ENCODE measurements at regions not wholly inside any gene's neighbourhood (a gene's known extent, or its start where the extent isn't known, plus 50 kb on each side); places are given as distances from the start of the nearest gene placed in this dataset.

DNA sequence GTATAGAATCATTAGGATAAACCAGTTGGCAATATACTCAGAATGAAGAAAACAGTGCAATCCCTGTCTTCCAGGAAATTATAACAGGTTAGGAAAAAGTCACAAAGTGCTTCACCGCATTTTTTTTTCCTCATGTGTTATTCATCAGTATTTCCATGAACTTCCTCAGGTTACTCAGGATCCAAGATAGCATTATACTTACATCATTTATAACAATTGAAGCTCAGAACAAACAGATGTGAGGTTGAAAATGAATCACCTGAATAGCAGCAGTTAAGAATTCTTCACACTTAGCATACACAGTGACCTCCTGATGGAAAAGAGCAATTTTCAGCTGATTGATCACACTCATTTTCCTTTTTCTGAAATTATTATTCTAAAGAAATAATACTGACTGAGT is 1040.7 kb upstream of the B3GALT2 start:
- H2AFZ ChIP-seq (ENCODE audit: low read length), result no peak overlapping the region
- no peaks in the 10 kb centered on the region for H3K79me2 ChIP-seq (ENCODE audit: low read length)
- H3K27me3 ChIP-seq (ENCODE audit: low read length), result no peaks in the 10 kb centered on the region
- no peaks in the 10 kb centered on the region for H3K36me3 ChIP-seq (ENCODE audit: insufficient read depth, low read length)
- no peaks in the 10 kb centered on the region for H3K9me3 ChIP-seq (ENCODE audit: low read length)
- no peak overlapping the region for H3K27ac ChIP-seq (ENCODE audit: low read length)
- H3K4me2 ChIP-seq (ENCODE audit: low read depth, low read length, poor library complexity, severe bottlenecking), result no peak overlapping the region
- DNase-seq, result no peak
- H3K4me3 ChIP-seq (ENCODE audit: low read length), result no peak overlapping the region
- H4K20me1 ChIP-seq (ENCODE audit: insufficient read depth, low read depth, low read length), result no peaks in the 10 kb centered on the region
- H3K9me2 ChIP-seq (replicated peaks; ENCODE audit: insufficient read depth, low read length), result no peaks in the 10 kb centered on the region
- peaks cover 36% of the 10 kb centered on the region for H3K4me1 ChIP-seq (ENCODE audit: low read length)
- H3K9ac ChIP-seq (ENCODE audit: low read length), result no peak overlapping the region

- Histone ChIP-seq H3K9me2 (replicated peaks; ENCODE audit: insufficient read depth, low read length) (no peaks in the 10 kb centered on the region), H4K20me1 (ENCODE audit: insufficient read depth, low read depth, low read length) (no peaks in the 10 kb centered on the region), H3K4me2 (ENCODE audit: low read depth, low read length, poor library complexity, severe bottlenecking) (peak overlapping the region; percentile 77), H3K9me3 (ENCODE audit: low read length) (no peaks in the 10 kb centered on the region), H3K4me3 (ENCODE audit: low read length) (peak overlapping the region; percentile 45), H3K4me1 (ENCODE audit: low read length) (peaks cover 36% of the 10 kb centered on the region), H3K27me3 (ENCODE audit: low read length) (no peaks in the 10 kb centered on the region), H3K79me2 (ENCODE audit: low read length) (no peaks in the 10 kb centered on the region), H3K9ac (ENCODE audit: low read length) (peak overlapping the region; percentile 38; the same call in 1 of the 2 replicates), H2AFZ (ENCODE audit: low read length) (peak overlapping the region; percentile 65), H3K36me3 (ENCODE audit: insufficient read depth, low read length) (no peaks in the 10 kb centered on the region), H3K27ac (ENCODE audit: low read length) (peak overlapping the region; percentile 82)
- peak; percentile 45 for DNase-seq
Observed at GRCh38 chr1:194225821-194226220, 1039.4 kb upstream of the B3GALT2 start.

DNA sequence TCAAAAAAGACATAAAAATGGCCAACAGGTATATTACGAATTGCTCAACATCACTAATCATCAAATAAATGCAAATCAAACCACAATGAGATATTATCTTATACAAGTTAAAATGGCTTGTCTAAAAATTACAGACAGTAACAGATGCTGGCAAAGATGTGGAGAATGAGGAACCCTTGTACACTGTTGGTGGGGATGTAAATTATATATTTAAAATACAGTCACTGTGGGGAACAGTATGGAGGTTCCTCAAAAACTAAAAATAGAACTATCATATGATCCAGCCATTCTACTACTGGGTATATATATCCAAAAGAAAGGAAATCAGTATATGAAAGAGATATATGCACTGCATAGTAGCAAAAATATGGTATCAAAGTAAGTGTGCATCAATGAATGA is 1037.2 kb upstream of the B3GALT2 start:
- no peaks in the 10 kb centered on the region for H3K9me3 ChIP-seq (ENCODE audit: low read length)
- H4K20me1 ChIP-seq (ENCODE audit: insufficient read depth, low read depth, low read length), result no peaks in the 10 kb centered on the region
- H3K36me3 ChIP-seq (ENCODE audit: insufficient read depth, low read length), result no peaks in the 10 kb centered on the region
- no peak overlapping the region for H3K27ac ChIP-seq (ENCODE audit: low read length)
- peaks cover 29% of the 10 kb centered on the region for H3K4me1 ChIP-seq (ENCODE audit: low read length)
- H3K4me3 ChIP-seq (ENCODE audit: low read length), result no peak overlapping the region
- no peak overlapping the region for H3K4me2 ChIP-seq (ENCODE audit: low read depth, low read length, poor library complexity, severe bottlenecking)
- no peaks in the 10 kb centered on the region for H3K27me3 ChIP-seq (ENCODE audit: low read length)
- H2AFZ ChIP-seq (ENCODE audit: low read length), result no peak overlapping the region
- no peaks in the 10 kb centered on the region for H3K9me2 ChIP-seq (replicated peaks; ENCODE audit: insufficient read depth, low read length)
- no peak overlapping the region for H3K9ac ChIP-seq (ENCODE audit: low read length)
- no peaks in the 10 kb centered on the region for H3K79me2 ChIP-seq (ENCODE audit: low read length)
- DNase-seq, result no peak

- Histone ChIP-seq H3K4me1 (ENCODE audit: low read length) (no peaks in the 10 kb centered on the region), H3K79me2 (ENCODE audit: low read length) (no peaks in the 10 kb centered on the region), H3K36me3 (ENCODE audit: insufficient read depth, low read length) (no peaks in the 10 kb centered on the region), H3K9me2 (replicated peaks; ENCODE audit: insufficient read depth, low read length) (no peaks in the 10 kb centered on the region), H3K4me2 (ENCODE audit: low read depth, low read length, poor library complexity, severe bottlenecking) (no peak overlapping the region), H2AFZ (ENCODE audit: low read length) (no peak overlapping the region), H3K9ac (ENCODE audit: low read length) (no peak overlapping the region), H3K27ac (ENCODE audit: low read length) (no peak overlapping the region), H4K20me1 (ENCODE audit: insufficient read depth, low read depth, low read length) (no peaks in the 10 kb centered on the region), H3K4me3 (ENCODE audit: low read length) (no peak overlapping the region), H3K9me3 (ENCODE audit: low read length) (no peaks in the 10 kb centered on the region), H3K27me3 (ENCODE audit: low read length) (no peaks in the 10 kb centered on the region)
- no peak for DNase-seq
Observed at GRCh38 chr1:194215448-194215847, 1029.0 kb upstream of the B3GALT2 start.

- Histone ChIP-seq H3K4me2 (ENCODE audit: low read depth, low read length, poor library complexity, severe bottlenecking) (no peak overlapping the region), H3K4me1 (ENCODE audit: low read length) (no peaks in the 10 kb centered on the region), H3K79me2 (ENCODE audit: low read length) (no peaks in the 10 kb centered on the region), H3K36me3 (ENCODE audit: insufficient read depth, low read length) (no peaks in the 10 kb centered on the region), H3K27ac (ENCODE audit: low read length) (no peak overlapping the region), H3K9ac (ENCODE audit: low read length) (no peak overlapping the region), H3K4me3 (ENCODE audit: low read length) (no peak overlapping the region), H4K20me1 (ENCODE audit: insufficient read depth, low read depth, low read length) (no peaks in the 10 kb centered on the region), H3K27me3 (ENCODE audit: low read length) (no peaks in the 10 kb centered on the region), H3K9me2 (replicated peaks; ENCODE audit: insufficient read depth, low read length) (no peaks in the 10 kb centered on the region), H3K9me3 (ENCODE audit: low read length) (no peaks in the 10 kb centered on the region), H2AFZ (ENCODE audit: low read length) (no peak overlapping the region)
- no peak for DNase-seq
Observed at GRCh38 chr1:194214735-194215134, 1028.3 kb upstream of the B3GALT2 start.

DNA sequence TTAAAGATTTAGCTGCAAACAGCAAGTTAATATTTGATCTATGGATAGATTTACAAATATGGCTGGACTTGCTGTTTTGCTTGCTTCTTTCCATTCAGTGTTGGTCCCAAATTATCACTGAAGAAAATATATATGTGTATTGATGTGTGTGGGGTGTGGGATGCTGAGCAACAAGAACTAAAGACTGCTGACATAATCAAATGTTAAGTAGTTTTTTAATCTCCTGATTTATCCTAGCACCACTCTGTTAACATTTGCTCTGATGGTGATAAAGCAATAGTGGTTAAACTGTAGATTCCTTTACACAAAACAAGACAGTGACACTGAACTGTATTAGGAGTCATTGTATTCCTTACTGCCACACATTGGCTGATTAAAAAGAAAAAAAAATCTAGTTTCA is 1023.5 kb upstream of the B3GALT2 start:
- Histone ChIP-seq H3K4me3 (ENCODE audit: low read length) (no peak overlapping the region), H3K36me3 (ENCODE audit: insufficient read depth, low read length) (no peaks in the 10 kb centered on the region), H3K27ac (ENCODE audit: low read length) (no peak overlapping the region), H3K4me1 (ENCODE audit: low read length) (no peaks in the 10 kb centered on the region), H3K9me2 (replicated peaks; ENCODE audit: insufficient read depth, low read length) (no peaks in the 10 kb centered on the region), H2AFZ (ENCODE audit: low read length) (no peak overlapping the region), H4K20me1 (ENCODE audit: insufficient read depth, low read depth, low read length) (no peaks in the 10 kb centered on the region), H3K9me3 (ENCODE audit: low read length) (no peaks in the 10 kb centered on the region), H3K79me2 (ENCODE audit: low read length) (no peaks in the 10 kb centered on the region), H3K27me3 (ENCODE audit: low read length) (no peaks in the 10 kb centered on the region), H3K4me2 (ENCODE audit: low read depth, low read length, poor library complexity, severe bottlenecking) (no peak overlapping the region), H3K9ac (ENCODE audit: low read length) (no peak overlapping the region)
- no peak for DNase-seq

GRCh38 chr1:194208674-194209073 is 1022.3 kb upstream of the B3GALT2 start:
- no peaks in the 10 kb centered on the region for H3K79me2 ChIP-seq (ENCODE audit: low read length)
- H3K36me3 ChIP-seq (ENCODE audit: insufficient read depth, low read length), result no peaks in the 10 kb centered on the region
- H4K20me1 ChIP-seq (ENCODE audit: insufficient read depth, low read depth, low read length), result no peaks in the 10 kb centered on the region

GRCh38 chr1:194196562-194196961 is 1010.1 kb upstream of the B3GALT2 start:
- DNase-seq, result no peak
- Histone ChIP-seq H2AFZ (ENCODE audit: low read length) (no peak overlapping the region), H3K9me3 (ENCODE audit: low read length) (no peaks in the 10 kb centered on the region)

More at GRCh38 chr1:194208674-194209073, 1022.3 kb upstream of the B3GALT2 start:
- Histone ChIP-seq H3K4me3 (ENCODE audit: low read length) (no peak overlapping the region), H3K4me2 (ENCODE audit: low read depth, low read length, poor library complexity, severe bottlenecking) (no peak overlapping the region), H2AFZ (ENCODE audit: low read length) (no peak overlapping the region), H3K27ac (ENCODE audit: low read length) (no peak overlapping the region), H3K9ac (ENCODE audit: low read length) (no peak overlapping the region), H3K4me1 (ENCODE audit: low read length) (no peaks in the 10 kb centered on the region), H3K9me2 (replicated peaks; ENCODE audit: insufficient read depth, low read length) (no peaks in the 10 kb centered on the region), H3K27me3 (ENCODE audit: low read length) (no peaks in the 10 kb centered on the region), H3K9me3 (ENCODE audit: low read length) (no peaks in the 10 kb centered on the region)
- DNase-seq, result no peak

GRCh38 chr1:194194724-194195123 is 1008.3 kb upstream of the B3GALT2 start:
- no peaks in the 10 kb centered on the region for H3K4me1 ChIP-seq (ENCODE audit: low read length)
- DNase-seq, result no peak

More at GRCh38 chr1:194196562-194196961, 1010.1 kb upstream of the B3GALT2 start:
- H3K4me2 ChIP-seq (ENCODE audit: low read depth, low read length, poor library complexity, severe bottlenecking), result no peak overlapping the region
- no peaks in the 10 kb centered on the region for H3K79me2 ChIP-seq (ENCODE audit: low read length)
- H3K4me3 ChIP-seq (ENCODE audit: low read length), result no peak overlapping the region
- no peak overlapping the region for H3K27ac ChIP-seq (ENCODE audit: low read length)
- H3K27me3 ChIP-seq (ENCODE audit: low read length), result no peaks in the 10 kb centered on the region
- H4K20me1 ChIP-seq (ENCODE audit: insufficient read depth, low read depth, low read length), result no peaks in the 10 kb centered on the region
- no peaks in the 10 kb centered on the region for H3K4me1 ChIP-seq (ENCODE audit: low read length)
- H3K36me3 ChIP-seq (ENCODE audit: insufficient read depth, low read length), result no peaks in the 10 kb centered on the region
- no peak overlapping the region for H3K9ac ChIP-seq (ENCODE audit: low read length)
- no peaks in the 10 kb centered on the region for H3K9me2 ChIP-seq (replicated peaks; ENCODE audit: insufficient read depth, low read length)

More at GRCh38 chr1:194194724-194195123, 1008.3 kb upstream of the B3GALT2 start:
- no peak overlapping the region for H2AFZ ChIP-seq (ENCODE audit: low read length)
- no peaks in the 10 kb centered on the region for H3K79me2 ChIP-seq (ENCODE audit: low read length)
- H3K27ac ChIP-seq (ENCODE audit: low read length), result no peak overlapping the region
- no peaks in the 10 kb centered on the region for H4K20me1 ChIP-seq (ENCODE audit: insufficient read depth, low read depth, low read length)
- H3K9me2 ChIP-seq (replicated peaks; ENCODE audit: insufficient read depth, low read length), result no peaks in the 10 kb centered on the region
- no peaks in the 10 kb centered on the region for H3K9me3 ChIP-seq (ENCODE audit: low read length)
- H3K4me2 ChIP-seq (ENCODE audit: low read depth, low read length, poor library complexity, severe bottlenecking), result no peak overlapping the region
- no peak overlapping the region for H3K4me3 ChIP-seq (ENCODE audit: low read length)
- H3K9ac ChIP-seq (ENCODE audit: low read length), result no peak overlapping the region
- H3K27me3 ChIP-seq (ENCODE audit: low read length), result no peaks in the 10 kb centered on the region
- H3K36me3 ChIP-seq (ENCODE audit: insufficient read depth, low read length), result no peaks in the 10 kb centered on the region

All from Karpas-422 (cell line).